ENCODE measurements at regions not wholly inside any gene's neighbourhood (a gene's known extent, or its start where the extent isn't known, plus 50 kb on each side); places are given as distances from the start of the nearest gene placed in this dataset.

DNA sequence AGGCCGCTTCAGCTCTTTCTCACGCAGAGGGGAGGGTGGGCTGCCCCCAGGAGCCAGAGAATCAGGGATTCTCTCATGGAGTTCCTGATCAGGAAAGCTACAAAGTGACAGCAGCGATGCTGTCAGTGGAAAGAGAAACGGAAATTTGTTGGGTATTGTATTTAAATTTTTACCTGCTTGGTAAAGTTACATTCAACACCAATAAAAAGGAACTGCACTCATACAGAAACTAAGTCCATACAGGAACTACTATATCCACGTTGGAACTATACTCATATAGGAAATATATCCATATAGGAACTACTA, 325.5 kb upstream of the IRX4 start:
- TF ChIP-seq, protein P1, sequence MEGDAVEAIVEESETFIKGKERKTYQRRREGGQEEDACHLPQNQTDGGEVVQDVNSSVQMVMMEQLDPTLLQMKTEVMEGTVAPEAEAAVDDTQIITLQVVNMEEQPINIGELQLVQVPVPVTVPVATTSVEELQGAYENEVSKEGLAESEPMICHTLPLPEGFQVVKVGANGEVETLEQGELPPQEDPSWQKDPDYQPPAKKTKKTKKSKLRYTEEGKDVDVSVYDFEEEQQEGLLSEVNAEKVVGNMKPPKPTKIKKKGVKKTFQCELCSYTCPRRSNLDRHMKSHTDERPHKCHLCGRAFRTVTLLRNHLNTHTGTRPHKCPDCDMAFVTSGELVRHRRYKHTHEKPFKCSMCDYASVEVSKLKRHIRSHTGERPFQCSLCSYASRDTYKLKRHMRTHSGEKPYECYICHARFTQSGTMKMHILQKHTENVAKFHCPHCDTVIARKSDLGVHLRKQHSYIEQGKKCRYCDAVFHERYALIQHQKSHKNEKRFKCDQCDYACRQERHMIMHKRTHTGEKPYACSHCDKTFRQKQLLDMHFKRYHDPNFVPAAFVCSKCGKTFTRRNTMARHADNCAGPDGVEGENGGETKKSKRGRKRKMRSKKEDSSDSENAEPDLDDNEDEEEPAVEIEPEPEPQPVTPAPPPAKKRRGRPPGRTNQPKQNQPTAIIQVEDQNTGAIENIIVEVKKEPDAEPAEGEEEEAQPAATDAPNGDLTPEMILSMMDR (IDR thresholded peaks at IDR 0.05) = no peak
- Histone ChIP-seq H3K27me3 (peaks cover 8% of the 10 kb centered on the region), H3K27ac (no peak overlapping the region), H3K36me3 (no peaks in the 10 kb centered on the region), H3K4me3 (no peak overlapping the region), H3K9me3 (no peaks in the 10 kb centered on the region), H3K4me1 (no peaks in the 10 kb centered on the region)
- ATAC-seq (no peak), DNase-seq (no peak)
- intact Hi-C loops (cut with DNase I) = no loop called here

DNA sequence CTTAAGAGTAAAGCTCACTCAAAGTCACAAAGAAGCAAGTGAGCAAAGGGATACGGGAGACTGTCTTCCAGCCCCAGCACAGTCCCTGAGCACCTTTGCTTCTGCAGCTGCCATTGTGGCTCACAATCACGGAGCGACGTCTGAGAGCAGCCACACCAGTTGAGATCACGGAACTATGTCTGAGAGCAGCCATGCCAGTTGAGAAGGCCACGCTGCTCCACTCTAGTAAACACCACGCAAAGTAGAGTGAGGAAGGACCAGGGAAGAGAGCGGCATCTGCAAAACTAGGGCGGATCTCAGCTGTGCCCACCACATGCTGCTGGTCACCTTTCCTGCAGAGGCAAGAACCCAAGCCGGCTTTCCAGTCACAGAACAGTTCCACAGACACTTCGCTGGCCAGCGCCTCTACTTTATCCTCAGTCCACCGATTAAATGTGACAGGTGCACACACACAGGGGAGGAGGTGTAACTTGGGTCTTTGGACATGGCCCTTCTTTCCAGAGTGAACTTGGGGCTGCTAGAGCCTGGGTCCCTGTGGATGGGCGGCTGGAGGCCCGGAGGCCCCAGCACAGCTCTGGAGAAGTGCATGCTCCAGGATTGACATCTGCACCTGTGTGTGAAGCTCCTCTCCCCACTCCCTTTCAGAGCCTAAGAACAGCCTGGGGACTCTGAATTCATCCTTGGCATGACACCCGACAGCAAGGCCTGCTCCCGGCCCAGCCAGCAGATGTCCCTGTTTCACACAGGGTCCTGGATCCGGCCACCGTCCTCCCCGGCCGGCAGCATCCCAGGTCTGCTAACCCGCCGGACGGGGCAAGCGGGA, 324.9 kb upstream of the IRX4 start:
- DNase-seq = peak; percentile 68

DNA sequence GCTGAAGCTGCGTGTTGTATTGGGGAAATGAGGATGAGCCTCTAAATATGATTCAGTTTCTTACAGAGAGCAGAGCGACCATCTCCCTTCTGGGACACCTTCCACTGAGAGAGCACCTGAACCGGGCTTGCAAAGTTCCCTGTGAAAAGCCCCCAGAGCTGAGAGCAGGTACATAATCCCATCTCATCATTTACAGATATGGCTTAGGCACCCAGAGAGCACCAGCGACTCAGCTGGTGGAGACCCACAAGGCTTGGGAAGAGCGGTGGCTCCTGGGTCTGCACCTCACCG, 324.3 kb upstream of the IRX4 start:
- TF ChIP-seq, protein P1 (IDR thresholded peaks at IDR 0.05) = no peak
- Histone ChIP-seq H3K9me3 (no peaks in the 10 kb centered on the region), H3K4me1 (no peaks in the 10 kb centered on the region), H3K4me3 (no peak overlapping the region), H3K27ac (no peak overlapping the region), H3K36me3 (no peaks in the 10 kb centered on the region), H3K27me3 (peaks cover 8% of the 10 kb centered on the region)
- intact Hi-C loops (cut with DNase I) = no loop called here
- ATAC-seq (no peak), DNase-seq (no peak)

More for the DNA sequence above, 324.9 kb upstream of the IRX4 start:
- H3K4me1 ChIP-seq = no peaks in the 10 kb centered on the region
- no peaks in the 10 kb centered on the region for H3K9me3 ChIP-seq
- intact Hi-C loops (cut with DNase I) = no loop called here
- no peaks in the 10 kb centered on the region for H3K36me3 ChIP-seq
- H3K27me3 ChIP-seq = peaks cover 8% of the 10 kb centered on the region
- H3K4me3 ChIP-seq = no peak overlapping the region
- H3K27ac ChIP-seq = no peak overlapping the region
- peak; percentile 77 for ATAC-seq
- TF ChIP-seq, protein P1 (IDR thresholded peaks at IDR 0.05) = peak; percentile 33

DNA sequence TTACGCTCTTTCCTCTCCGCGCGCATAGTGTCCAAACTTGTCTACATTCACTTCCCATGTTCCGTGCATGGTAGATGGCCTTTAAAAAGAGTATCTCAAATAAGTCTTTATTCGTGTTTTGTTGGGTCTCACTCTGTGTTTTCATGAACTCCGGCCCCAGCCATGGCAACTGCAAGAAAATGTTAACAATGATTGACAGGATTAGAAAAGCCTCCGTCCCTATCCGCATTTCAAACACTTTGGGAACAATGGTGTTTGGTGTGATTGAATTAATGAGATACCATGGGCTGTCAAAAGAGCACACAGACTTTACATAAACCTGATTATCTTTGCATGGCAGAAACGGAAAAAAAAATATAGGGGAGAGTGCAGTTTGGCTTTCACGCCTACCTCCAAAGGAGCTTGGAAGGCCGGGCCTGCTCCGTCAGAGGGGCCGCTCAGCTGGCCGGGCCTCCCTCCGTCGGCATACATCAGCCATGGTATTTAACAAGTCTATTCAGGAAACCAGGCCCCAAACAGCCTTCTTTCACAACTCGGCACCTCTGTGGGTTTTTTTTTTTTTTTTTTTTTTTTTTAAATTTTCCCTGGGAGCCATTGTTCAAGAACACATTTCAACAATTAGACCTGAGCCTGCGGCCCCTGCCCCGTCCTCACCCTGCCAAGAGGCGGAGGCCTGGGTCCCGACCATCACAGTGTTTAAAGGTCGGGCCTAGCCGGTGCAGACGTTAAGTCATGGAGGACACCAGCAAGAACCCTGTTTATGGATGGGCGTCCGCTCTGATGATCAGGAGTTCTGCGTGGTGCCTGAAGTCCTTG, 323.8 kb upstream of the IRX4 start:
- intact Hi-C loops (cut with DNase I) = no loop called here
- TF ChIP-seq, protein P1 (IDR thresholded peaks at IDR 0.05) = no peak
- H3K9me3 ChIP-seq = no peaks in the 10 kb centered on the region
- no peaks in the 10 kb centered on the region for H3K4me1 ChIP-seq
- ATAC-seq (no peak), DNase-seq (no peak)
- no peak overlapping the region for H3K27ac ChIP-seq
- no peak overlapping the region for H3K4me3 ChIP-seq
- H3K36me3 ChIP-seq = no peaks in the 10 kb centered on the region
- H3K27me3 ChIP-seq = peaks cover 8% of the 10 kb centered on the region

DNA sequence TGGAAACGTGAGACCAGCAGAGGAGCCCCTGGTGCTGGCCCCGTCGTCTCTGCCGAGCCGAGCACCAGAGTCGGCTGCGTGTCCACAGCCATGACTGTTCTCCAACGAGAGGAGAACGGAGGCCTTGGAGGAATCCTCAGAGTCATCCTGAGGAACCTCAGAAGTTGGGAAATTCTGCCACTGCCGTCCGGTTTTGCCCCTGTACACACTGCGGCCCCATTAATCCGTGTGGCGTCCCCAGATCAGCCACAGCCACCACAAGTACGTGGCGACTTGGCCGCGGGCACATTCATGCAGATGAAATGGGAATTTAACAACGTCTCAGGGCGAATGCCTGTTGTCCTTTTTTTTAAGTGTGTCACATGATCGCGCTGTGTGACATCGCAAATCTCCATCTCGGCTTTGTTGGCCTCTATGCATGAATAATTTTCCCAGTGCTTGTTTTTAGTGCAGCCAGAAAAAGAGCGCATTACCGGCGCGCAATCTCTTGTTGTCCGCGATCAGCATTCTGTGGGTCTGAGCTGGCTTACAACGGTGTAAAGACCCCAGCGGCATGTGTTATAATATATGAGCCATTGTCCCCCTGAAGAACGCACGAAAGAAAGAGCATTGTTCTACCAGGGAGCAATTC, 323.0 kb upstream of the IRX4 start:
- DNase-seq (no peak), ATAC-seq (no peak)
- peaks cover 8% of the 10 kb centered on the region for H3K27me3 ChIP-seq
- H3K36me3 ChIP-seq = no peaks in the 10 kb centered on the region
- no peaks in the 10 kb centered on the region for H3K4me1 ChIP-seq
- intact Hi-C loops (cut with DNase I) = no loop called here
- no peak overlapping the region for H3K27ac ChIP-seq
- no peaks in the 10 kb centered on the region for H3K9me3 ChIP-seq
- TF ChIP-seq, protein P1 (IDR thresholded peaks at IDR 0.05) = no peak
- no peak overlapping the region for H3K4me3 ChIP-seq

Data from upper lobe of right lung (tissue), 1 donor.